ENCODE measurements at regions not wholly inside any gene's neighbourhood (a gene's known extent, or its start where the extent isn't known, plus 50 kb on each side); places are given as distances from the start of the nearest gene placed in this dataset.
A peak's percentile ranks its signal among the peaks of the same experiment; 100 is the strongest.
"Not testable (repeated sequence)": the region's sequence is repeated elsewhere in the genome, so short reads cannot be mapped to it uniquely, and the experiment has no call there.

DNA sequence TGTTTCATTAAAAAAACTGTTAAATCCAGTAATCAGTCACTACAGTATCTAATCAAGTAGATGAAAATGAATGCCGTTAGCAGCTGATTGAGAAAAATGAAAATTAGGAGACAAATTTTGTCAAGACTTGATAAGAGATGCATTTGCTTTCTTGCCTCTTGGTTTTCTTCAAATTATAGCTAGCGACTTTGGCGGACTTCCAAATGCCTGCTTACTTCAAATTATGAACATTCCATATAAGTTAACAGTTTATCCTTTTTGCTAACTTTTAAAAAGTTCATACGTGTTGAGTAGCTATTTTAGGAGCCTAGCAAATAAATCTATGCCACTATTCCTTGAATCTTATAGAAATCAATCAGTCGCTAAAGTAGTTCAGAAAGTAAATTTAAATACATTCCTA is 58.8 kb downstream of the PPP4R3C start:
- DNase-seq: no peak

DNA sequence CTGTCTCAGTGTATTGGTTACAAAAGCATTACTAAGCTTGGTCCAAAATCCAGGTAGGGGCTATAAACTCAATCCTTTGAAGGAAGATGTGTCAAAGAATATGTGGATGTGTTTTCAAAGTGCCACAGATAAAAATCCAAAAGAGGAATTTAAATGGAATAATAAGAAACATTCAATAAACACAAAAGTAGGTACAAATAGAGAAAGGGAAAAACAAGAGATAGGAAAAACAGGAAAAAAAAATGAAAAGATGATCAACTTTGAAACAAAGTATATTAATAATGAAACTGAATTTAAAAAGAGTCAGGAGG is 64.0 kb downstream of the PPP4R3C start:
- no peak for DNase-seq

DNA sequence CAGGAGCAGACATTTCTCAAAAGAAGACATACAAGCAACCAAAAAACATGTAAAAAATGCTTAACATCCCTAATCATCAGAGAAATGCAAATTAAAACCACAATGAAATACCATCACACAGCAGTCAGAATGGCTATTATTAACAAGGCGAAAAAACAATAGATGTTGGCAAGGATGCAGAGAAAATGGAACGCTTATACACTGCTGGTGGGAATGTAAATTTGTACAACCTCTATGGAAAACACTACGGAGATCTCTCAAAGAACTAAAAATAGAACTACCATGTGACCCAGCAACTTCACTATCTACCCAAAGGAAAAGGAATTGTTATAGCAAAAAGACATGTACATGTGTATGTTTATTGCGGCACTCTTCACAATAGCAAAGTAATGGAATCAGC is 71.5 kb downstream of the PPP4R3C start:
- no peak for DNase-seq

DNA sequence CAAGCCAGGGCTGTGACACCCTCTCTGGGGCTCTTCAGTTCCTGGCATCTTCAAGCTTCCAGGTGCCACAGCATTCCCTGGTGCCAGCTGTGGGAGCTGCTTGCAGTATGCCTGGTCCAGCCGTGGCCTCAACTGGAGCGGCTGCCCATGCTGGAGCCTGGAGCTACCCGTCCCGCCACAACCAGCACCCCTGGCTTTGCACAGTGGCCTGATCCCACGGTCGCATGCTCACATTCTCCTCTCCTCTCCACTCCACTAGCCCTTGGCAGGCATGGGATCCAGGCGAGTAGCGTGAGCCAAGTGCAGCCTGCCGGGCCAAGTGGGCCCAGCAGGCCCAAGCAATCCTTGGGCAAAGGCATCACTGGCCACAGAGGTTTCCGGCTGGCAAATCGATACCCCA is 81.7 kb downstream of the PPP4R3C start:
- DNase-seq: no peak

DNA sequence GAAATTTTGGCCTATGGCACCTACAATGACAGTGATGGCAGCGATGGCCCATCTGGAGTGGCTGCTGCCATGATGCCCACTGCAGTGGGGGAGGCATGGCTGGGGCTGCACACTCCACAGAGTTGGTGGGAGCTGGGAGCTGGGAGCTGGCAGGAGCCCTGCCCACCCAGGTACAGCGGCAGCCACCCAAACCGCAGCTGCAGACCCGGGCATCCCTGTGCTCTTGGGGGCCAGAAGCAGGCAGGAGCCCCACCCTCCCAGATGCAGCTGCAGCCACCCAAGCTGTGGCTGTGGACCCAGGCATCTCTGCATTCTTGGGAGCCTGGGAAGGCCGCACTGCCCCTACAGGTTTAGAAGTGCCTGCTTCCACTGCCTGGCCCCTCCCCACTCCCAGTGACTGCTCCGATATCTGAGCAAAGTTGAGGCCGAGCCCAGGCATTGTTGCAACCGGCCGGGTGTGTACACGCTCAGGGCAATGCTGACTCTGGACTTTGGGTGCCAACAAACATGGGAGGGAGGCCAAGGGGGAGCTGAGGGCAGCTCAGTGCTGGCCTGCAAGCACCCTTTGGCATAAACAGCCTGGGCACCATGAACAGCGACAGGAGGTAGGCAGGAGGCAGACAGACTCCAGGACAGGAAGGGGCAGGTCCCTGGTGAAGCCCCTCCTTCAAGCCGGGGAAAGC is 82.8 kb downstream of the PPP4R3C start:
- no peak for DNase-seq

DNA sequence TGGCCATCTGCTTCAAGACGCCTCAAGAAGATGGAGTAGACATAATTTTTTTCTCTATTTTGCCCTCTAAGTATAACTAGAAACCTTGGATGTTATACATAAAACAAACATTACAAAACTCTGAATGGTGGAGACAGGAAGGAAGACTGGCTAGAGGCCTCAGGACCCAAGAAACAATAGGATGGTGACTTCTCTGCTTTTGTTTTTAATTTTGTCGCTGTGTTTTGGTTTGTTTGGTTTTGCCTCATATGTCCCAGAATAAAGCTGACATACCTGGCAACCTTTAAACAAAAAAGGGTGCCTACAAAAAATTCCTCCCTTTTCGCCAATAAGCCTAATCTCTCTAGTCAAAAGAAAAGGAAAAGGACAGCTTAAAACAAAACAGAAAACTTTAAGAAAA is 109.1 kb downstream of the PPP4R3C start:
- DNase-seq: no peak

DNA sequence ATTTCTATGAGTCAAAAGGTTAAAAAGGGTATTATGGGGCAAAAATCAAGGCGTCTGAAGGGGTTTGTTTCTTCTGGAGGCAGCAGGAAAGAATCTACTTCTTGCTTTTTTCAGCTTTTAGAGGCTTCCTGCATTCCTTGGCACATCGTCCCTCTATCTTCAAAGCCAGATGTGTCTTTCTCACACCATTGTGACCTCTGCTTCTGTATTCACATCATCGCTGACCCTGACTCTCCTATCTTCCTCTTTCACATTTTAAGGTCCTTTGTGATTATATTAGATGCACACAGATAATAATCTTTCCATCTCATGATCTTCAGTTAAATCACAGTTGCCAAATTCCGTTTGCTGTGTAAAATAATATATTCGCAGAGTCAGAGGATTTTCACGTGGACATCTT is 112.7 kb downstream of the PPP4R3C start:
- DNase-seq: no peak

DNA sequence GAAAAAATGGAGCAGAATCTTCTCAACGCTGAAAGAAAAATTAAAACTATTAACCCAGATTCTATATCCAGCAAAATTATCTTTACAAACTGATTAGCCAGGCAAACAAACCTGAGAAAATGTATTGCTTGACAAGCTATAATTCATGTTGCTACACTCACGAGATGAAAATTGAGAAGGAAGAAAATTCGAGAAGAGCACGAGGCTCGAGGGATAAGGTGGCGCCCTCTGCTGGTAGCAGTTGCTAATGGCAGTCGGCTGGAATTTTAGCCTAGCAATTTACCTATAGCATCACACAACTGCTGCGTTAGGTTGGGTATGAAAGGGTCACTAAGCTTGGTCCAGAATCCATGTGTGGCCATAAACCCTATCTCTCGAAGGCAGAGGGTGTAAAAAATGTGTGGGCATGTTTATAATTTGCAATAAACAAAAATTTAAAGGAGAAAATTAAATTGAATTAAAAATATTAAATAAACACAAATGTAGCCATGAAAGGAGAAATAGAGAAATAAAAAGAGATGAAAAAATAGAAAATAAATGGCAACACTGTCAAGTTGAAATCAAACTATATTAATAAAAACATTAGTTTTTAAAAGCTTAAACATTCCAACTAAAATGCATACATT is 126.6 kb downstream of the PPP4R3C start:
- peak; percentile 62 for DNase-seq

DNA sequence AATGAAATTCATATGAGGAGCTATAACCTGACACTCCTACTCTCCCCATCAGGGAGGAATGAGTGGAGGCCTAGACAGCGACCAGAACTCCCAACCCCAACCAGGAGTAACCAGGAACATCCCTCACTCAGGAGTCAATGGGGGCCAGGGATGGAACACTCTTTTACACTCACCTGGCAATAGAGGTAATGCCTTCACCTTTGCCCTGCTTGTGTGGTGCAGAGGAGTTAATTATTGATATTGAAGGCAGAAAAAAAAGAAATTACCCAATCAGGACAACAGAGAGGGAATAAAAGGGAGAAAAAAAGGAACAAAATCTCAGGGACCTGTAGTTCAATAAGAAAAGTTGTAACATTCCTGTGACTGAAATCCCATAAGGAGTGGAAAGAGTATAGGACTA is 141.5 kb downstream of the PPP4R3C start:
- no peak for DNase-seq

DNA sequence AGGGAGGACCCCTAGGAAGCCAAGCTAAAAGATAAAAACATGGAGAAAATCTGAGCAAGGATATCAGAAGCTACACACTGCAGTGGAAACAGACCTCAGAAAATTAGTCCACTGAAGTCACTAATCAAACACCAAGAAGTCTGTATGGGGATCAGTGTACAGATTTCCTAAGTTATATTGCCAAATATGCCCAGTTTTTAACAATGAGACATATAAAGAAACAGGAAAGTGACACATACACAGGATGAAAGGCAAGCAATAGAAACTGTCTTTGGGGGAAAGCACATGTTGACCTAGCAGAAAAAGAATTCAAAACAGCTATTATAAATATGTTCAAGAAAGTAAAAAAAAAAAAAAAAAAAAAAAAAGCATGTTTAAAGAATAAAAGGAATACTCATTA is 153.7 kb downstream of the PPP4R3C start:
- no peak for DNase-seq

DNA sequence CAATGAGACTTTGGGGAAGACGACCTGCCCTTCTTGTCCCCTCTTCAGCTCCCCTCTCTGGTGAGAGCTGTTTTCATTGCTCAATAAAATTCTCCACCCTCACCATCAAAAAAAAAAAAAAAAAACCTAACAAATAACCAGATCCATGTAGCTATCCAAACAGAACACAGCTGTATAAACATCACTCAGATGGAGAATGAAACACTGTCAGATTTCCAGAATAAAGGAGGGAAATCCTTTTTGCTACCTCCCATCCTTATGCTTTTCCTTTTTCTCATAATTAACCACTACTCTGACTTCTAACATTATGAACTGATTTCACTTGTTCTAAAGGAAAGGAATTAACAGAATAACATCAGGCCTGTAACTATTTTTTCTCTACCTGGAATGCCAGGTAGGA is 155.6 kb downstream of the PPP4R3C start:
- DNase-seq: no peak

DNA sequence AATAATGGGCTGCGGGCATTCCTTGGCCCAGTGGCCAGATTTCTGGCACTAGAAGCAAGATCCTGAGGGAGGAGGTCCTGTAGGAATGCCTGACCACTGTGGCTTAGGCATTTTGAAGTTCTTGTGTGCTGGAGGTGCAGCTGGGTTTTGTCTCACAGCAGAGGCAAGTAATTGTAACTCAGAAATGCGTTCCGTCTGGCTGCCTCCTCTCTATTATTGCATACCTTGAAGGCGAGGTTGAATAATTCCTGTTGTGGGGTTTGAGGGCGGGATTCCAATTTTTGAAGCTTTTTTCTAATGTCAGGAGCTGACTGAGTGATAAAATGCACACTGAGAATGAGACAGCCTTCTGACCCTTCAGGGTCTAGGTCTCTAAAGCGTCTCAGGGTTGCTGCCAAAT is 170.6 kb downstream of the PPP4R3C start:
- DNase-seq: not testable (repeated sequence)

DNA sequence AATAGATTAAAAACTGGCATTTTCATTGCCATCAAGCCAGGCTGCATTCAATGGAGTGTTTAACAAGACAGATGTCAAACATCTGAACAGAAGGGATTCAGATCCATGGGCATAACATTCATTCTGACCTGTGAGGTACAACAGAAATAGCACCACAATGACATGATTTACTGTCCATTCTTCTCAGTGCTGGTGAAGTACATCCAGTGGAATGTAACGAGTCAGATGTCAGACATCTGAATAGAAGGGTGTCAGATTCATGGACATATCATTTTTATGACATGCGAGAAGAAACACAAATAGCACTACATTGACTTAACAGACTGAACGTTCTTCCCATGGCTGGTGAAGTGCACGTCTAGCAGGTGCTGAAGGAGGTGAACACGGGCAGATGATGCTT is 186.4 kb downstream of the PPP4R3C start:
- DNase-seq: no peak

DNA sequence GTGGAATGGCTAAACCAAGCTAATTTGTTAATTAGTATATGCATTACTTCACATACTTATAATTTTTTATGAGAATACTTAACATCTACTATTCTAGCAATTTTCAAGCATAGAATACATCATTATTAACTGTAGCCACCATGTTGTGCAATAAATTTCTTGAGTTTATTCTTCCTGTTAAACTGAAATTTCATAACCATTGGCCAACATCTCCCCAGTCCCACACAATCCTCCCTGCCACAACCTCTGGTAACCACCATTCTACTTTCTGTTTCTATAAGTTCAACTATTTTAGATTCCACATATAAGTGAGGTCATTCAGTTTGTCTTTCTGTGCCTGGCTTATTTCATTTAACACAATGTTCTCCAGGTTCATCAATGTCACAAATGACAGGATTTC is 208.5 kb downstream of the PPP4R3C start:
- DNase-seq: no peak

DNA sequence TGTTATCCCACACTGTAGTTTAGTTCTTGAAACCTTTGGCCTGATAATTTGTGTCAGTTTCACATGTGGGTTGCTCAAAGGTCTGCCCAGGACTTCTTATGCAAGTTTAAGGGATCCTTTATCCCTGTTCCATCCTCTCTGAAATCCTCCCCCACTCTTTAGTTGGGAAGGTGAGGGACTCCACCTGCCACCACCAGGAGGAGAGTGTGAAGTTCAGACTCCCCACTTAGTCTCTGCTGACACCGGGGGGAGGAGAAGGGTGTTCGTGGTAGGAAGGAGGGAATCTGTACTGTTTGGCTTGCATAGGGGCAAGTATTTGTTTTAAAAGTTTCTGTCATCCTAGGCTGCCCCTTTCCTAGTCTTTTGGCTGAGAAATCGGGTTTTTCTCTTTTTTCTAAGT is 211.8 kb downstream of the PPP4R3C start:
- no peak for DNase-seq

DNA sequence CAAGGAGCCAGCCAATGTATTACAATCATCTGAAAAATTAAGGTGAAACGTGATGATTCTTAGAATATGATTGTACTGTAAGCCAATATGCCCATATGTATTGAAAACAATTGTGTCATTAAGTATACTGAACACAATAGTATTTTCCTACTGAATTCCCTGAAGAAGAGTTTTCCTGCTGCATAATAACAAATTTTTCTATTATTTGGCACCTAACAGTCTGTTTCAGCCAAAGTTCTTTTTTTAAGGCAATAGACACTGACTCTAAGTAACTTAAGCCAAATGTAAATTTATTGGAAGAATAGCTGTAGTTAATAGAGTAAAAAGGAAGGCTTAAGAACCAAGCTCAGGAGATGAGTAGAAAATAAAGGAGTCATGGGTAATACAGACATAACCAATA is 220.6 kb downstream of the PPP4R3C start:
- DNase-seq: no peak

DNA sequence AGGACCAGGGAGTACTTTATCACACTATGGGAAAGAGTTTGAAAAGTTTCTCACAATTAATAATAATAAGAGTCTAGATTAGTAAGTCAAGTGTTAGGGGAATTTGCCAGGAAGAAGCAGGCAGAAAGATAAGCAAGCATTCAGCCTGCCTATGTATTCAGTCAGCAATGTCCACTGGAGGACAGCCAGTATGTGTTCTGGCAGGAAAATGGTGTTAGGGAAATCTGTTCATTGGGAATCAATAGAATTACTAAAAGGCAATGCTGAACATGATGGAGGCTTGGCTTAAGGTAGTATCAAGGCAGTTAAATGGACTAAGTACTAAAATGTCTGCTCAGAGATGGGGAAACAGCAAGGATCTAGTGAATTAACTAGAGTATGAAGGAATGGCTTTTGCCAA is 221.2 kb downstream of the PPP4R3C start:
- no peak for DNase-seq

DNA sequence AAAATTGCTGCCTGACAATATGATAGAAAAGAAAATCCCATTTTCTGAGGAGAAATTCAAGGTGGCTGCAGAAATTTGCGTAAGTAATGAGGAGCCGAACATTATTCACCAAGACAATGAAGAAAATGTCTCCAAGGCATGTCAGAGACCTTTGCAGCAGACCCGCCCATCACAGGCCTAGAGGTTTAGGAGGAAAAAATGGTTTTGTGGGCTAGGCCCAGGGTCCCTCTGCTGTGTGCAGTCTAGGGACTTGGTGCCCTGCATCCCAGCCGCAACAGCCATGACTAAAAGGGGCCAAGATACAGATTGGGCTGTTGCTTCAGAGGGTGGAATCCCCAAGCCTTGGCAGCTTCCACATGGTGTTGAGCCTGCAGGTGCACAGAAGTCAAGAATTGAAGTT is 223.1 kb downstream of the PPP4R3C start:
- not testable (repeated sequence) for DNase-seq

DNA sequence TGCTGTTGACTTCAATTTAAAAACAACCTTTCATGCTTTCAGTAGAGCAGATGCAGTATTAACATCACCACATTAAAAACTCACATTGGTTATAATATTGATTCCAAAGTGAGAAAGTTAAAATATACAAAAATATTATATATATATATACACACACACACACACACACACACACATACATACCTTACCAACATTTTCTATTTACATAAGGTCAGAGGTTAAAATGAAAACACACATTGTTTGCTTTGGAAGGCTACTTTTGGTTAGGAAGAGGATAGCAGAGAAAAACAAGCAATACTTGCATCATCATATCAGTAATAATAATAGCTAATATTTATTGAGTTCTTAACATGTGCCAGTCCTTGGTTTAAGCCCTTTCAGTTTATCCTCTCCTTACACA is 226.5 kb downstream of the PPP4R3C start:
- DNase-seq: no peak

DNA sequence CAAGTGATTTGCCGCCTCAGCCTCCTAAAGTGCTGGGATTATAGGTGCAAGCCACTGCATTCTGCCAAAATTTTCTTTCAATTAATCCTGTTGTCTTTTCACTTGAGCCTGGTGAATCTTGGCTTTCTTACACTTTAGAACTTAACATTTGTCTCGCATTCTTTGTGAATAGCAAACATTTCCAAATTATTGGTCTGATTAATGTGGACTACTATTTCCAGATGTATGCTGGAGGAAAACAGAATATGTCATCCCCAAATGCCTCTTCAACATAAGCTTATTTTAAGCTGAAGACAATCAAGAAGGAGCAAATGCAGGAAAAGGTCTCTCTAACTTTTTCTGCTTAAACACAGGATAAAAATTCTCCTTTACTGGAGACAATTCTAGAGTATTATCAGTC is 233.4 kb downstream of the PPP4R3C start:
- DNase-seq: no peak

DNA sequence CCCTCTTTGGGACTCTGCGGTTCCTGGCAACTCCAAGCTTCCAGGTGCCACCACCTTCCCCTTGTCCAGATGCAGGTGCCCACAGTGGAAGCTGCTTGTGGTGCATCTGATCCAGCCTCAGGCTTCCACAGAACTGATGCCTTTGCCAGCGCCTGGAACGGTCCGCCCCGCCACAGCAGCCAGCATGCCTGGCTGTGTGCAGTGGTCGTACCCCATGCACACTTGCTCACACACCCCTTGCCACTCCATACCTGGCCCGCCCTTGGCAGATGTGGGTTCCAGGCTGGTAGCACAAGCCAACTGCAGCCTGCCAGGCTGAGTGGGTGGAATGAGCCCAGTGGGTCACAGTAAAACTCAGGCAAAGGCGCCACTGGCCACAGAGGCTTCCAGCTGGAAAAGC is 240.5 kb downstream of the PPP4R3C start:
- no peak for DNase-seq

DNA sequence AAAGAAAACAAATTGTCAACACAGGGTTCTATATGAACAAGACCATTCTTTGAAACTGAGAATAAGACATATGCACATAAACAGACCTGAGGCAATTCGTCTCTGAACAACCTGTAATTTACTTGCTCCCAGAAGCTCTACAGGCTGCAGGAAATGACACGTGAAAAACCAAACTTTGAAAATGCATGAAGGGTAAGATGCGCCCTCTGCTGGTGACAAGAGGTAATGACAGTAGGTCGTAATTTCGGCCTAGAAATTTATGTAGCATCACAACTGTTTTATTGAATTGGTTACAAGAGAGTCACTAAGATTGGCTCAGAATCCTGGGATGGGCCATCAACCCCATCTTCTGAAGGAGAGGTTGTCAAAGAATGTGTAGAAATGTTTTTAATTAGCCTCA is 276.5 kb downstream of the PPP4R3C start:
- no peak for DNase-seq

DNA sequence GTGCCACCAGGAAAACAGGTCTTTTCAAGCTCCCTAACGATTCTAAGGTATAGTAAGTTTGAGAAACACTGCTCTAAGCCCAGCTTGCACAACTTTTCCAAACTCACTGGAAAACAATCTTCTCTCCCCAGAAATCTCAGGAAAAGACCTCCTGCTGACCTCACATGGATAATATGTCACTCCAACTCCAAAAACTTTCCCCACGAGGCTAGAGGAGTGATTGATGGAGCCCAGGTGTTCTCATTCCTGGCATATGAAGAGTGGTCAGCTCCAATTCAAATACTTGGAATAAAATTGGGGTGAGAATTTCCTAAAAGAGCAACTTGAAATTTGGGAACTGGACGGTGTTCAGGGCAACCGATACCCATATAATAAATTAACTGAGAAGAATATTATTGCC is 299.9 kb downstream of the PPP4R3C start:
- DNase-seq: no peak

DNA sequence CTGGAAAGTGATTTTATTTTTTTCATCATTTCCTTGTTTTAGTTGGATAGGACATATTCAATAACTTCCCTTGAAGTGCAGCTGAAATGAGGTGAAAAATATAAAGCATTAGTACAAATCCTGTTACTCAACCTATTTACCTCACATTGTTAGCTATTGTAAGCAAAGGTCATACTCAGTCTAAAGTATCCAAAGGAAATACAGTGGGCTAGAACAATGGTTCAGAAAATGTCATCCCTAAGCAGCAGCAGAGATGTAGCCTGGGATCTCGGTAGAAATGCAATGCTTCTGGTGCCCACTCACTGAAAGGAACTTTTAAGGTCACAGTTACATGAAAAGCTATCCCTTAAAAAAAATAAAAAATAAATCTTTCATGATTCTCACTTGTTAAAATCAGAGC is 300.6 kb downstream of the PPP4R3C start:
- no peak for DNase-seq

DNA sequence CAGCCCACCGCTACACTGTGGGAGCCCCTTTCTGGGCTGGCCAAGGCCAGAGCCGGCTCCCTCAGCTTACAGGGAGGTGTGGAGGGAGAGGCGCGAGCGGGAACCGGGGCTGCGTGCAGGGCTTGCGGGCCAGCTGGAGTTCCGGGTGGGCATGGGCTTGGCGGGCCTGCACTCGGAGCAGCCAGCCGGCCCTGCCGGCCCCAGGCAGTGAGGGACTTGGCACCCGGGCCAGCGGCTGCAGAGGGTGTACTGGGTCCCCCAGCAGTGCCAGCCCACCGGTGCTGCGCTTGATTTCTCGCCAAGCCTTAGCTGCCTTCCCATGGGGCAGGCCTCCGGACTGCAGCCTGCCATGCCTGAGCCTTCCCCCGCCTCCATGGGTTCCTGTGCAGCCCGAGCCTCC is 306.2 kb downstream of the PPP4R3C start:
- not testable (repeated sequence) for DNase-seq

Data from activated CD8-positive, alpha-beta memory T cell treated with anti-CD3 and anti-CD28 coated beads for 24 hours (primary cell).